NCI-H748 (cell line): ENCODE measurements at regions not wholly inside any gene's neighbourhood (a gene's known extent, or its start where the extent isn't known, plus 50 kb on each side); places are given as distances from the start of the nearest gene placed in this dataset.

Experiments used
- DNase-seq: peaks from one replicate; lab custom pipeline; 2025; ENCODE audit not compliant: unreplicated experiment; lab: John Stamatoyannopoulos, UW

GRCh38 chr4:181158971-181159370 lies 1084.2 kb upstream of the TENM3 start:
- peak; percentile 47 for DNase-seq

- DNase-seq, result no peak
Observed at GRCh38 chr4:181161669-181162068, 1081.5 kb upstream of the TENM3 start.

GRCh38 chr4:181162266-181162665 lies 1080.9 kb upstream of the TENM3 start:
- DNase-seq, result no peak

- no peak for DNase-seq
Observed at GRCh38 chr4:181162676-181163075, 1080.5 kb upstream of the TENM3 start.

GRCh38 chr4:181166742-181167399 lies 1076.3 kb upstream of the TENM3 start:
- no peak for DNase-seq

- DNase-seq, result no peak
Observed at GRCh38 chr4:181168011-181168805, 1075.0 kb upstream of the TENM3 start.

- no peak for DNase-seq
Observed at GRCh38 chr4:181173046-181173445, 1070.2 kb upstream of the TENM3 start.

GRCh38 chr4:181176306-181176705 lies 1066.9 kb upstream of the TENM3 start:
- no peak for DNase-seq

- DNase-seq, result no peak
Observed at GRCh38 chr4:181181331-181181730, 1061.9 kb upstream of the TENM3 start.

- DNase-seq, result no peak
Observed at GRCh38 chr4:181189751-181190150, 1053.5 kb upstream of the TENM3 start.

GRCh38 chr4:181193131-181193930 lies 1049.9 kb upstream of the TENM3 start:
- DNase-seq, result no peak

- DNase-seq, result no peak
Observed at GRCh38 chr4:181194096-181194495, 1049.1 kb upstream of the TENM3 start.

GRCh38 chr4:181200076-181200475 lies 1043.1 kb upstream of the TENM3 start:
- DNase-seq, result no peak

- DNase-seq, result peak; percentile 58
Observed at GRCh38 chr4:181202240-181202639, 1041.0 kb upstream of the TENM3 start.

- DNase-seq, result no peak
Observed at GRCh38 chr4:181204109-181204508, 1039.1 kb upstream of the TENM3 start.

- DNase-seq, result no peak
Observed at GRCh38 chr4:181213551-181213950, 1029.7 kb upstream of the TENM3 start.

- no peak for DNase-seq
Observed at GRCh38 chr4:181216501-181216900, 1026.7 kb upstream of the TENM3 start.

- no peak for DNase-seq
Observed at GRCh38 chr4:181219783-181220416, 1023.3 kb upstream of the TENM3 start.

- no peak for DNase-seq
Observed at GRCh38 chr4:181224852-181225251, 1018.4 kb upstream of the TENM3 start.

GRCh38 chr4:181225616-181226261 lies 1017.5 kb upstream of the TENM3 start:
- DNase-seq, result peak; percentile 23
